HG02852 (cell line): ENCODE measurements at regions not wholly inside any gene's neighbourhood (a gene's known extent, or its start where the extent isn't known, plus 50 kb on each side); places are given as distances from the start of the nearest gene placed in this dataset.

Source experiments
- ATAC-seq: cut with Tn5 transposase; IDR thresholded peaks from one replicate; pipeline ENCODE4 v1.9.1; 2021; ENCODE audit warnings: mild to moderate bottlenecking, moderate library complexity; ENCODE audit not compliant: unreplicated experiment

- no peak for ATAC-seq
Measured at GRCh38 chr6:90435207-90435899, 138.7 kb upstream of the BACH2 start.

- no peak for ATAC-seq
Measured at GRCh38 chr6:90434094-90434493, 137.5 kb upstream of the BACH2 start.

- ATAC-seq: no peak
Measured at GRCh38 chr6:90432937-90433336, 136.3 kb upstream of the BACH2 start.

GRCh38 chr6:90432041-90432775 is 135.6 kb upstream of the BACH2 start:
- no peak for ATAC-seq

GRCh38 chr6:90431576-90431975 is 134.9 kb upstream of the BACH2 start:
- ATAC-seq: no peak

- ATAC-seq: no peak
Measured at GRCh38 chr6:90429713-90430112, 133.1 kb upstream of the BACH2 start.

GRCh38 chr6:90428514-90428913 is 131.9 kb upstream of the BACH2 start:
- ATAC-seq: no peak

- ATAC-seq: peak; percentile 97
Measured at GRCh38 chr6:90425161-90425641, 128.6 kb upstream of the BACH2 start.

- no peak for ATAC-seq
Measured at GRCh38 chr6:90424580-90424979, 127.9 kb upstream of the BACH2 start.

GRCh38 chr6:90421666-90422065 is 125.0 kb upstream of the BACH2 start:
- ATAC-seq: no peak

GRCh38 chr6:90420500-90420899 is 123.9 kb upstream of the BACH2 start:
- no peak for ATAC-seq

GRCh38 chr6:90417385-90417784 is 120.7 kb upstream of the BACH2 start:
- ATAC-seq: no peak

GRCh38 chr6:90416322-90416721 is 119.7 kb upstream of the BACH2 start:
- ATAC-seq: no peak

- ATAC-seq: no peak
Measured at GRCh38 chr6:90415178-90415577, 118.5 kb upstream of the BACH2 start.

- ATAC-seq: no peak
Measured at GRCh38 chr6:90414352-90414751, 117.7 kb upstream of the BACH2 start.

- ATAC-seq: peak; percentile 33
Measured at GRCh38 chr6:90413867-90414266, 117.2 kb upstream of the BACH2 start.

GRCh38 chr6:90413396-90413795 is 116.8 kb upstream of the BACH2 start:
- ATAC-seq: no peak

GRCh38 chr6:90412538-90413369 is 116.1 kb upstream of the BACH2 start:
- no peak for ATAC-seq

- peak; percentile 96 for ATAC-seq
Measured at GRCh38 chr6:90411292-90411781, 114.7 kb upstream of the BACH2 start.

GRCh38 chr6:90409700-90410099 is 113.1 kb upstream of the BACH2 start:
- ATAC-seq: no peak

GRCh38 chr6:90406957-90407356 is 110.3 kb upstream of the BACH2 start:
- ATAC-seq: no peak
